Coronary artery (tissue), 2 donors: ENCODE measurements at regions not wholly inside any gene's neighbourhood (a gene's known extent, or its start where the extent isn't known, plus 50 kb on each side); places are given as distances from the start of the nearest gene placed in this dataset.

Experiments
- DNase-seq: peaks from one replicate; pipeline ENCODE4 v3.0.0-alpha.2; 2017; ENCODE audit warnings: low spot score
- H3K27ac ChIP-seq, 2 donors: fragments of 200-600 bp; sonication (generic); one replicate each; pipeline ENCODE4 v1.5.1; 2016 to 2019
- H3K4me3 ChIP-seq: fragments of 200-600 bp; sonication (generic); 2 replicates; pipeline ENCODE4 v1.5.1; 2016; ENCODE audit warnings: mild to moderate bottlenecking, moderate library complexity
- CTCF ChIP-seq: fragments of 200-600 bp; sonication (generic); IDR thresholded peaks from one replicate; pipeline ENCODE4 v1.5.1; 2019; ENCODE audit warnings: antibody characterized with exemption

- DNase-seq: no peak
- Histone ChIP-seq H3K4me3 (no peak overlapping the region), H3K27ac (no peak overlapping the region)
- TF ChIP-seq CTCF: no peak
These were observed 150.1 kb downstream of the HNRNPD start for GRCh38 chr4:82223715-82224114.

- Histone ChIP-seq H3K27ac (no peak overlapping the region), H3K4me3 (no peak overlapping the region)
- no peak for DNase-seq
- TF ChIP-seq CTCF: no peak
These were observed 154.4 kb downstream of the HNRNPD start for GRCh38 chr4:82219346-82219745.

- no peak for TF ChIP-seq CTCF
- Histone ChIP-seq H3K4me3 (no peak overlapping the region), H3K27ac (no peak overlapping the region)
- DNase-seq: no peak
These were observed 155.6 kb downstream of the HNRNPD start for GRCh38 chr4:82217986-82218715.

GRCh38 chr4:82216219-82216618 is 157.6 kb downstream of the HNRNPD start:
- no peak overlapping the region for H3K27ac ChIP-seq
- DNase-seq: no peak
- no peak for TF ChIP-seq CTCF

GRCh38 chr4:82215800-82216199 is 158.0 kb downstream of the HNRNPD start:
- no peak for DNase-seq
- no peak for TF ChIP-seq CTCF
- no peak overlapping the region for H3K4me3 ChIP-seq
- no peak overlapping the region for H3K27ac ChIP-seq

More at GRCh38 chr4:82216219-82216618, 157.6 kb downstream of the HNRNPD start:
- H3K4me3 ChIP-seq: no peak overlapping the region

- no peak for TF ChIP-seq CTCF
- H3K4me3 ChIP-seq: no peak overlapping the region
- no peak for DNase-seq
- H3K27ac ChIP-seq: no peak overlapping the region
These were observed 158.8 kb downstream of the HNRNPD start for GRCh38 chr4:82215039-82215438.
